ENCODE measurements at regions not wholly inside any gene's neighbourhood (a gene's known extent, or its start where the extent isn't known, plus 50 kb on each side); places are given as distances from the start of the nearest gene placed in this dataset.

- Histone ChIP-seq H3K36me3 (ENCODE audit: insufficient read depth, low read length) (no peaks in the 10 kb centered on the region), H3K27ac (ENCODE audit: low read length) (no peak overlapping the region), H3K9me3 (ENCODE audit: low read length) (no peaks in the 10 kb centered on the region), H3K9me2 (ENCODE audit: insufficient read depth, low read length) (no peaks in the 10 kb centered on the region), H3F3A (ENCODE audit: insufficient read depth, low read length, poor library complexity, severe bottlenecking) (no peaks in the 10 kb centered on the region), H3K4me3 (ENCODE audit: low read length) (no peak overlapping the region), H3K79me2 (replicated peaks; ENCODE audit: insufficient read depth, low read length) (no peaks in the 10 kb centered on the region), H3K9ac (ENCODE audit: low read length) (no peak overlapping the region), H3K27me3 (ENCODE audit: insufficient read depth, low read depth, low read length) (no peaks in the 10 kb centered on the region), H3K4me2 (ENCODE audit: low read length) (no peak overlapping the region), H4K20me1 (ENCODE audit: insufficient read depth) (no peaks in the 10 kb centered on the region), H2AFZ (ENCODE audit: low read depth, low read length) (no peak overlapping the region)
- TF ChIP-seq MXI1 (conservative IDR thresholded peaks at IDR 0.05; ENCODE audit: poor library complexity, severe bottlenecking) (no peak), CTCF (IDR thresholded peaks at IDR 0.05; ENCODE audit: poor library complexity, severe bottlenecking) (no peak), TAF1 (IDR thresholded peaks at IDR 0.05; ENCODE audit: low read depth) (no peak), EZH2 (IDR thresholded peaks at IDR 0.05; ENCODE audit: borderline replicate concordance, insufficient read depth, low read length, poor library complexity, severe bottlenecking) (no peak), REST (IDR thresholded peaks at IDR 0.05; ENCODE audit: borderline replicate concordance) (no peak), POLR2AphosphoS5 (IDR thresholded peaks at IDR 0.05) (no peak), EP300 (conservative IDR thresholded peaks at IDR 0.05; ENCODE audit: poor library complexity, severe bottlenecking) (no peak)
These were observed 180.6 kb upstream of the PDE10A start for GRCh38 chr6:165843568-165844113.

GRCh38 chr6:165843121-165843520 is 180.1 kb upstream of the PDE10A start:
- Histone ChIP-seq H3K27me3 (ENCODE audit: insufficient read depth, low read depth, low read length) (no peaks in the 10 kb centered on the region), H3F3A (ENCODE audit: insufficient read depth, low read length, poor library complexity, severe bottlenecking) (no peaks in the 10 kb centered on the region), H3K36me3 (ENCODE audit: insufficient read depth, low read length) (no peaks in the 10 kb centered on the region), H3K27ac (ENCODE audit: low read length) (no peak overlapping the region), H3K4me3 (ENCODE audit: low read length) (no peak overlapping the region), H3K79me2 (replicated peaks; ENCODE audit: insufficient read depth, low read length) (no peaks in the 10 kb centered on the region), H3K4me2 (ENCODE audit: low read length) (no peak overlapping the region), H2AFZ (ENCODE audit: low read depth, low read length) (no peak overlapping the region), H3K9me3 (ENCODE audit: low read length) (no peaks in the 10 kb centered on the region), H3K9me2 (ENCODE audit: insufficient read depth, low read length) (no peaks in the 10 kb centered on the region), H4K20me1 (ENCODE audit: insufficient read depth) (no peaks in the 10 kb centered on the region), H3K9ac (ENCODE audit: low read length) (no peak overlapping the region)
- TF ChIP-seq CTCF (IDR thresholded peaks at IDR 0.05; ENCODE audit: poor library complexity, severe bottlenecking), result no peak
- TF ChIP-seq MXI1 (conservative IDR thresholded peaks at IDR 0.05; ENCODE audit: poor library complexity, severe bottlenecking), result no peak
- no peak for TF ChIP-seq RAD21 (conservative IDR thresholded peaks at IDR 0.05)
- TF ChIP-seq SMC3 (conservative IDR thresholded peaks at IDR 0.05; ENCODE audit: poor library complexity), result no peak
- TF ChIP-seq POLR2AphosphoS5 (IDR thresholded peaks at IDR 0.05), result no peak
- no peak for TF ChIP-seq TAF1 (IDR thresholded peaks at IDR 0.05; ENCODE audit: low read depth)

Data from neural cell (in vitro differentiated cells).